PC-9 (cell line): ENCODE measurements at regions not wholly inside any gene's neighbourhood (a gene's known extent, or its start where the extent isn't known, plus 50 kb on each side); places are given as distances from the start of the nearest gene placed in this dataset.

Source experiments
- BruUV-seq: library from RNA; stranded (reverse); fragments of 400-500 nt; replicated peaks from 2 replicates; lab custom pipeline; 2021; lab: Mats Ljungman, UMichigan
- CTCF ChIA-PET: fragments of 300-600 bp; sonication (Branson Sonifier 250); formaldehyde crosslinking; loops from one replicate; lab custom pipeline; 2022; ENCODE audit warnings: antibody characterized with exemption; lab: Charles Lee
- POLR2A ChIA-PET: fragments of 300-600 bp; sonication (Branson Sonifier 250); formaldehyde crosslinking; loops from one replicate; lab custom pipeline; 2022; ENCODE audit warnings: antibody characterized with exemption; ENCODE audit not compliant: unreplicated experiment; lab: Charles Lee
- DNase-seq, 2 experiments: peaks; one replicate each; pipeline versions ENCODE4 v3.0.0 to v3.0.0-alpha.2; 2015 to 2022; ENCODE audit warnings: mixed read lengths in 1 of 2
- H2AFZ ChIP-seq: fragments of 200-600 bp; sonication (generic); 2 replicates; pipeline ENCODE4 v1.8.1; 2017; ENCODE audit warnings: antibody characterized with exemption
- H3F3A ChIP-seq: fragments of 200-600 bp; sonication (generic); 2 replicates; pipeline ENCODE4 v1.8.1; 2017; ENCODE audit warnings: antibody characterized with exemption, mild to moderate bottlenecking, low read depth; ENCODE audit not compliant: insufficient read depth
- H3K27ac ChIP-seq: fragments of 200-600 bp; sonication (generic); 2 replicates; pipeline ENCODE4 v1.6.1; 2016; ENCODE audit warnings: mixed run types
- H3K27me3 ChIP-seq: fragments of 200-600 bp; sonication (generic); 2 replicates; pipeline ENCODE4 v1.6.1; 2016; ENCODE audit warnings: low read depth, mixed run types; ENCODE audit not compliant: insufficient read depth
- H3K36me3 ChIP-seq: fragments of 200-600 bp; sonication (generic); 2 replicates; pipeline ENCODE4 v1.6.1; 2016; ENCODE audit warnings: low read depth, mixed run types
- H3K4me1 ChIP-seq: fragments of 200-600 bp; sonication (generic); replicated peaks from 2 replicates; pipeline ENCODE4 v1.6.1; 2016; ENCODE audit warnings: mixed run types; ENCODE audit not compliant: insufficient read depth
- H3K4me2 ChIP-seq: fragments of 200-600 bp; sonication (generic); 2 replicates; pipeline ENCODE4 v1.6.1; 2017; ENCODE audit warnings: mixed run types
- H3K4me3 ChIP-seq: fragments of 200-600 bp; sonication (generic); 2 replicates; pipeline ENCODE4 v1.6.1; 2016; ENCODE audit warnings: mixed run types
- H3K79me2 ChIP-seq: fragments of 200-600 bp; sonication (generic); 2 replicates; pipeline ENCODE4 v1.6.1; 2017; ENCODE audit warnings: low read depth, mixed run types
- H3K9me2 ChIP-seq: fragments of 200-600 bp; sonication (generic); 2 replicates; pipeline ENCODE4 v1.8.1; 2017; ENCODE audit warnings: mild to moderate bottlenecking; ENCODE audit not compliant: insufficient read depth
- H3K9me3 ChIP-seq: fragments of 200-600 bp; sonication (generic); 2 replicates; pipeline ENCODE4 v1.8.1; 2016; ENCODE audit warnings: low read depth; ENCODE audit not compliant: insufficient read depth
- H4K20me1 ChIP-seq: fragments of 200-600 bp; sonication (generic); 2 replicates; pipeline ENCODE4 v1.8.1; 2017; ENCODE audit not compliant: insufficient read depth
- EZH2 ChIP-seq: fragments of 200-600 bp; sonication (generic); IDR thresholded peaks from 2 replicates; pipeline ENCODE4 v1.8.0; 2017; ENCODE audit warnings: antibody characterized with exemption, low read depth
- intact Hi-C: fragments of 100-400 bp; cut with micrococcal nuclease; formaldehyde crosslinking; loops from one replicate; pipeline ENCODE4 v1.10.0; 2022; ENCODE audit not compliant: unreplicated experiment
- TF ChIP-seq, protein P1 (sequence below): fragments of 200-600 bp; sonication (generic); conservative IDR thresholded peaks from 2 replicates; pipeline ENCODE4 v1.6.1; 2017; ENCODE audit warnings: mixed run types, antibody characterized with exemption, mild to moderate bottlenecking, moderate library complexity

DNA sequence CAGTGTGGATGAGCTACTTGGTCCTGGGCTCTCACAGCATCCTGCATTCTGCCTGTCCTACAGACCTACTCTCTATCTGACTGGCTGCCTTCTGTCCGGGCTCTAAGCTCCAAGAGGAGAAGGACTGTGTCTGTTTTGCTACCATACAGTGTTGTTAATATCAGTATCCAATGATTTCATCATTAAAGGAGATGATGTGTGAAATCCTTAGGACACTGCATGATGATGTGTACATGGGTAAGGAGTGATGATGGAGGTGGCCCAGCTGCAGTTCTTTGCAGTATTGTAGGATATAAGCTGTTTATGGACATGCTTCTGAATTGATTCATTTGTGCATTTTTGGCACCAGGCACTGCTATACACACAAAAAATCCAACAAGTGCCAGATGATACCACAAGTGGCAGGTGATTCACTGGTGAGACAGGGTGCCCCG, 536.9 kb upstream of the CDH11 start:
- H2AFZ ChIP-seq, result no peak overlapping the region

DNA sequence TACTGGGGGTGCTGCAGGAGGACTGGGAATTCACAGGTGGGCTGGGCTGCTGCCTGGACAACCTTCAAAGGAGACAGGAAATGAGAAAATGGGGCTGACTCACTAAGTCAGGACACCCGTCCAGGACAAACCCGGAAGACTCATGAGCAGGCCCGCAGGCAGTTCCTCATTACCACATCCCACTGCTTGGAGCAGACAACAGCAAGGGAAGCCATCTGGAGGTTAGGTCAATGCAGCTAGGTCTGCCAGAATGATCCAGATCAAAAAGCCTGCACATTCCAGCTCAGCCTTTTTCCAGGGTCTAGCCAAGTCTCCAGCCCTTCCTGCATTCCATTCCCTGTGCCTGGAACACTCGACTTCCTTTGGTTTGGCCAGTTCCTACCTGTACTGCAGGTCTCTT, 536.5 kb upstream of the CDH11 start:
- H3K27ac ChIP-seq, result no peak overlapping the region
- H3K4me2 ChIP-seq, result no peak overlapping the region
- H4K20me1 ChIP-seq, result no peaks in the 10 kb centered on the region
- H3K36me3 ChIP-seq, result no peaks in the 10 kb centered on the region
- peaks cover 1% of the 10 kb centered on the region; the same call in 1 of the 2 replicates for H3K27me3 ChIP-seq
- no peak for DNase-seq
- CTCF ChIA-PET, result no interaction called here
- H3K79me2 ChIP-seq, result no peaks in the 10 kb centered on the region
- TF ChIP-seq, protein P1, sequence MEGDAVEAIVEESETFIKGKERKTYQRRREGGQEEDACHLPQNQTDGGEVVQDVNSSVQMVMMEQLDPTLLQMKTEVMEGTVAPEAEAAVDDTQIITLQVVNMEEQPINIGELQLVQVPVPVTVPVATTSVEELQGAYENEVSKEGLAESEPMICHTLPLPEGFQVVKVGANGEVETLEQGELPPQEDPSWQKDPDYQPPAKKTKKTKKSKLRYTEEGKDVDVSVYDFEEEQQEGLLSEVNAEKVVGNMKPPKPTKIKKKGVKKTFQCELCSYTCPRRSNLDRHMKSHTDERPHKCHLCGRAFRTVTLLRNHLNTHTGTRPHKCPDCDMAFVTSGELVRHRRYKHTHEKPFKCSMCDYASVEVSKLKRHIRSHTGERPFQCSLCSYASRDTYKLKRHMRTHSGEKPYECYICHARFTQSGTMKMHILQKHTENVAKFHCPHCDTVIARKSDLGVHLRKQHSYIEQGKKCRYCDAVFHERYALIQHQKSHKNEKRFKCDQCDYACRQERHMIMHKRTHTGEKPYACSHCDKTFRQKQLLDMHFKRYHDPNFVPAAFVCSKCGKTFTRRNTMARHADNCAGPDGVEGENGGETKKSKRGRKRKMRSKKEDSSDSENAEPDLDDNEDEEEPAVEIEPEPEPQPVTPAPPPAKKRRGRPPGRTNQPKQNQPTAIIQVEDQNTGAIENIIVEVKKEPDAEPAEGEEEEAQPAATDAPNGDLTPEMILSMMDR, result no peak
- TF ChIP-seq EZH2, result no peak
- no peak overlapping the region for H2AFZ ChIP-seq
- intact Hi-C loops, result no loop called here
- no peaks in the 10 kb centered on the region for H3K4me1 ChIP-seq
- H3K4me3 ChIP-seq, result no peak overlapping the region
- no peaks in the 10 kb centered on the region for H3F3A ChIP-seq
- H3K9me2 ChIP-seq, result no peaks in the 10 kb centered on the region
- no peaks in the 10 kb centered on the region for H3K9me3 ChIP-seq
- POLR2A ChIA-PET, result no interaction called here
- BruUV-seq, result no TSS peak

More for the DNA sequence above, 536.9 kb upstream of the CDH11 start:
- Histone ChIP-seq H3K4me2 (no peak overlapping the region), H3K9me3 (no peaks in the 10 kb centered on the region), H3K36me3 (no peaks in the 10 kb centered on the region), H3K4me1 (no peaks in the 10 kb centered on the region), H3K4me3 (no peak overlapping the region), H3K27ac (no peak overlapping the region), H4K20me1 (no peaks in the 10 kb centered on the region), H3F3A (no peaks in the 10 kb centered on the region), H3K79me2 (no peaks in the 10 kb centered on the region), H3K27me3 (peaks cover 6% of the 10 kb centered on the region; the same call in 1 of the 2 replicates), H3K9me2 (no peaks in the 10 kb centered on the region)
- intact Hi-C loops, result no loop called here
- BruUV-seq, result no TSS peak
- ChIA-PET POLR2A (no interaction called here), CTCF (no interaction called here)
- no peak for DNase-seq
- TF ChIP-seq, protein P1, result no peak
- no peak for TF ChIP-seq EZH2

DNA sequence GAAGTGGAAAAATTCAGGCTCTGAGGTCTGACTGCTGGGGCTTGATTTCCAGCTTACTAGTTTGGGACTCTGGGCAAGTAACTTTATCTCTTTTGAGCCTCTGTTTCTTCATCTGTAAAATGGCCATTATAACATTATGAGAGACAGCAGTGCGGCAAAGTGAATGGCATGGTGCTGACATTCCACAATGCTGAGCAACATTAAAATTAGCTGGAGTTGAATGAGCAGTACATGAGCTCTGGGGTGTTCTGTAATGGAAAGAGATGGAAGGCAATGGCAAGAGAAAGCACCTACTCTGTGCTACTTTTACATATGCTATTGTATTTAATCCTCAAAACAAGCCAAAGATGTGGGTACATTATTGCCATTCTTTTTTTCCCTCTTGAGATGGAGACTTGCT, 535.7 kb upstream of the CDH11 start:
- no peaks in the 10 kb centered on the region for H3K27me3 ChIP-seq
- no peaks in the 10 kb centered on the region for H4K20me1 ChIP-seq
- intact Hi-C loops, result no loop called here
- no peaks in the 10 kb centered on the region for H3K4me1 ChIP-seq
- no peaks in the 10 kb centered on the region for H3K79me2 ChIP-seq
- ChIA-PET POLR2A (no interaction called here), CTCF (no interaction called here)
- no peak for DNase-seq
- no peaks in the 10 kb centered on the region for H3K36me3 ChIP-seq
- no peaks in the 10 kb centered on the region for H3F3A ChIP-seq
- no peak overlapping the region for H3K4me2 ChIP-seq
- no peak overlapping the region for H3K4me3 ChIP-seq
- H3K9me3 ChIP-seq, result no peaks in the 10 kb centered on the region
- no peaks in the 10 kb centered on the region for H3K9me2 ChIP-seq
- no TSS peak for BruUV-seq
- H2AFZ ChIP-seq, result no peak overlapping the region
- H3K27ac ChIP-seq, result no peak overlapping the region
- TF ChIP-seq, protein P1, result no peak
- no peak for TF ChIP-seq EZH2
